Endothelial cell of umbilical vein (primary cell): ENCODE measurements at regions not wholly inside any gene's neighbourhood (a gene's known extent, or its start where the extent isn't known, plus 50 kb on each side); places are given as distances from the start of the nearest gene placed in this dataset.

ENCODE experiments used
- CTCF ChIP-seq, 2 donors: IDR thresholded peaks; 1 replicate in 1 of 2; 2 replicates in 1 of 2; pipeline ENCODE4 v1.5.1; 2011; ENCODE audit warnings: low read length in 2 of 2, mild to moderate bottlenecking in 2 of 2, moderate library complexity in 2 of 2, control low read depth in 1 of 2, inconsistent platforms in 1 of 2, low read depth in 1 of 2; ENCODE audit not compliant: insufficient read depth in 1 of 2; ENCODE audit errors: extremely low read depth in 1 of 2
- EZH2 ChIP-seq: IDR thresholded peaks from 2 replicates; pipeline ENCODE4 v1.6.1; 2012; ENCODE audit warnings: borderline replicate concordance, low read depth, mild to moderate bottlenecking, moderate library complexity, low read length, inconsistent platforms; ENCODE audit not compliant: severe bottlenecking
- FOS ChIP-seq: IDR thresholded peaks from 2 replicates; pipeline ENCODE4 v1.6.1; 2011; ENCODE audit warnings: mild to moderate bottlenecking, low read length, moderate library complexity, borderline replicate concordance; ENCODE audit not compliant: insufficient read depth
- GATA2 ChIP-seq: IDR thresholded peaks from 2 replicates; pipeline ENCODE4 v1.7.0; 2011; ENCODE audit warnings: low read depth, mild to moderate bottlenecking, moderate library complexity, mixed read lengths, low read length; ENCODE audit not compliant: insufficient read length, insufficient read depth
- JUN ChIP-seq: IDR thresholded peaks from 2 replicates; pipeline ENCODE4 v1.6.1; 2011; ENCODE audit warnings: borderline replicate concordance, low read depth; ENCODE audit not compliant: insufficient read length, insufficient read depth
- MAX ChIP-seq: IDR thresholded peaks from 2 replicates; pipeline ENCODE4 v1.6.1; 2011; ENCODE audit not compliant: insufficient read depth, insufficient read length
- MYC ChIP-seq: IDR thresholded peaks from one replicate; pipeline ENCODE4 v1.6.1; 2011; ENCODE audit warnings: mild to moderate bottlenecking, low read depth, low read length
- POLR2A ChIP-seq: IDR thresholded peaks from 2 replicates; pipeline ENCODE4 v1.6.1; 2012; ENCODE audit warnings: low read depth, mild to moderate bottlenecking, control low read depth, low read length
- POLR2AphosphoS5 ChIP-seq: IDR thresholded peaks from 2 replicates; pipeline ENCODE4 v1.6.1; 2012; ENCODE audit warnings: low read depth, mild to moderate bottlenecking, control low read depth, low read length, moderate library complexity; ENCODE audit not compliant: insufficient read depth

GRCh38 chrX:20974326-20974725 is 399.9 kb upstream of the CNKSR2 start:
- no peak for TF ChIP-seq POLR2AphosphoS5
- TF ChIP-seq POLR2A, result no peak
- no peak for TF ChIP-seq MAX
- no peak for TF ChIP-seq JUN
- no peak for TF ChIP-seq CTCF (IDR thresholded peaks at IDR 0.05; ENCODE audit: extremely low read depth in 1 of 2, insufficient read depth in 1 of 2, low read depth in 1 of 2, low read length in 2 of 2)
- no peak for TF ChIP-seq EZH2
- no peak for TF ChIP-seq FOS
- no peak for TF ChIP-seq MYC
- no peak for TF ChIP-seq GATA2
